Kidney (tissue), 13 donors: ENCODE measurements at regions not wholly inside any gene's neighbourhood (a gene's known extent, or its start where the extent isn't known, plus 50 kb on each side); places are given as distances from the start of the nearest gene placed in this dataset.

Experiments used
- DNase-seq, 5 donors: peaks; one replicate each; pipeline ENCODE4 v3.0.0-alpha.2; 2013 to 2020
- FAIRE-seq: peaks from 2 replicates; lab custom pipeline; 2012; peaks lifted over from hg19 to GRCh38; lab: Jason Lieb, UNC
- H3K27ac ChIP-seq, 2 donors: one replicate each; pipeline ENCODE4 v1.7.0; 2013; ENCODE audit warnings: low read depth in 2 of 2, low read length in 2 of 2, inconsistent platforms in 1 of 2
- H3K27me3 ChIP-seq: one replicate; pipeline ENCODE4 v1.7.1; 2013; ENCODE audit warnings: low read length, inconsistent platforms; ENCODE audit not compliant: control insufficient read depth, insufficient read depth
- H3K36me3 ChIP-seq, 3 donors: one replicate each; pipeline versions ENCODE4 v1.7.0 to v1.7.1; 2013; ENCODE audit warnings: low read length in 3 of 3, control low read depth in 1 of 3, inconsistent platforms in 1 of 3; ENCODE audit not compliant: insufficient read depth in 3 of 3, control insufficient read depth in 2 of 3
- H3K4me1 ChIP-seq, 3 donors: one replicate each; pipeline versions ENCODE4 v1.7.0 to v1.7.1; 2013; ENCODE audit warnings: low read length in 3 of 3, inconsistent platforms in 1 of 3, low read depth in 1 of 3; ENCODE audit not compliant: control insufficient read depth in 2 of 3, insufficient read depth in 2 of 3
- H3K4me3 ChIP-seq, 3 donors: one replicate each; pipeline versions ENCODE4 v1.7.0 to v1.8.1; 2013; ENCODE audit warnings: low read length in 3 of 3, control low read depth in 1 of 3, inconsistent platforms in 1 of 3
- H3K9ac ChIP-seq, 3 donors: one replicate each; pipeline versions ENCODE4 v1.7.0 to v1.7.1; 2013; ENCODE audit warnings: low read length in 3 of 3, control low read depth in 1 of 3, inconsistent platforms in 1 of 3
- H3K9me3 ChIP-seq, 3 donors: one replicate each; pipeline versions ENCODE4 v1.7.0 to v1.7.1; 2013; ENCODE audit warnings: low read length in 3 of 3, control low read depth in 1 of 3, inconsistent platforms in 1 of 3; ENCODE audit not compliant: control insufficient read depth in 2 of 3, insufficient read depth in 1 of 3
- intact Hi-C: fragments of 100-400 bp; cut with DNase I; formaldehyde crosslinking; loops from one replicate; pipeline ENCODE4 v1.11.1; 2022
- TF ChIP-seq, protein P1 (sequence below): IDR thresholded peaks from 3 replicates; pipeline ENCODE4 v1.5.1; 2012; ENCODE audit warnings: mild to moderate bottlenecking, moderate library complexity, borderline replicate concordance; ENCODE audit not compliant: insufficient read depth; ENCODE audit errors: extremely low read depth
- donor health status: control.
- donor health status: control.
- donor health status: control.
- donor health status: control.
- donor health status: control.
- donor health status: DM: yes; HTN: yes; CAD: no.
- donor health status: Normal renal cell carcinoma (clear cell type).

DNA sequence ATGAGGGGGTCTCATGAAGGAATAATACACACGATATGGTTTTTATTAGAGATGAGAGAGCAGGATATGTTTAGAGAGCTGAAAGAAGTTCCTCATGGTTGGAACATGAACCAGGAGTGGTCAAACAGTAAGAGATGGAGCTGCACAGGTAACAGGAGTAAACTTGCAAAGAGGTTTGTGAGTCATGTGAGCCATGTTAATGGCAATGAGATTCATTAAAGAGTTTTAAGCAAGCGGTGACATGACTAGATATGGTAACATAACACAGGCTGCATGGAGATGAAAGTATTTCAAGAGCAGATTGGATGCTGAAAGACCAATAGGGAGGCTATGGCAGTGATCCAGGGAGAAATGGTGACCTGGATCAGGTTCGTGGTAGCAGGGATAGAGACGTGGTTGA, 62.6 kb upstream of the SSTR1 start:
- Histone ChIP-seq H3K36me3 (no peaks in the 10 kb centered on the region), H3K9ac (no peak overlapping the region), H3K4me1 (no peaks in the 10 kb centered on the region), H3K9me3 (no peaks in the 10 kb centered on the region), H3K4me3 (no peak overlapping the region), H3K27ac (no peak overlapping the region), H3K27me3 (no peaks in the 10 kb centered on the region)
- intact Hi-C loops, result no loop called here
- FAIRE-seq (no peak), DNase-seq (no peak)
- TF ChIP-seq, protein P1, sequence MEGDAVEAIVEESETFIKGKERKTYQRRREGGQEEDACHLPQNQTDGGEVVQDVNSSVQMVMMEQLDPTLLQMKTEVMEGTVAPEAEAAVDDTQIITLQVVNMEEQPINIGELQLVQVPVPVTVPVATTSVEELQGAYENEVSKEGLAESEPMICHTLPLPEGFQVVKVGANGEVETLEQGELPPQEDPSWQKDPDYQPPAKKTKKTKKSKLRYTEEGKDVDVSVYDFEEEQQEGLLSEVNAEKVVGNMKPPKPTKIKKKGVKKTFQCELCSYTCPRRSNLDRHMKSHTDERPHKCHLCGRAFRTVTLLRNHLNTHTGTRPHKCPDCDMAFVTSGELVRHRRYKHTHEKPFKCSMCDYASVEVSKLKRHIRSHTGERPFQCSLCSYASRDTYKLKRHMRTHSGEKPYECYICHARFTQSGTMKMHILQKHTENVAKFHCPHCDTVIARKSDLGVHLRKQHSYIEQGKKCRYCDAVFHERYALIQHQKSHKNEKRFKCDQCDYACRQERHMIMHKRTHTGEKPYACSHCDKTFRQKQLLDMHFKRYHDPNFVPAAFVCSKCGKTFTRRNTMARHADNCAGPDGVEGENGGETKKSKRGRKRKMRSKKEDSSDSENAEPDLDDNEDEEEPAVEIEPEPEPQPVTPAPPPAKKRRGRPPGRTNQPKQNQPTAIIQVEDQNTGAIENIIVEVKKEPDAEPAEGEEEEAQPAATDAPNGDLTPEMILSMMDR, result no peak

- FAIRE-seq (no peak), DNase-seq (no peak)
- TF ChIP-seq, protein P1, result no peak
- no peak overlapping the region for H3K27ac ChIP-seq
- no peaks in the 10 kb centered on the region for H3K27me3 ChIP-seq
- intact Hi-C loops, result no loop called here
- no peaks in the 10 kb centered on the region for H3K4me1 ChIP-seq
- no peaks in the 10 kb centered on the region for H3K36me3 ChIP-seq
- H3K9me3 ChIP-seq, result no peaks in the 10 kb centered on the region
- H3K9ac ChIP-seq, result no peak overlapping the region
- no peak overlapping the region for H3K4me3 ChIP-seq
Measured at GRCh38 chr14:38150075-38150474, 57.6 kb upstream of the SSTR1 start.
